OCI-LY1 (cell line): ENCODE measurements at regions not wholly inside any gene's neighbourhood (a gene's known extent, or its start where the extent isn't known, plus 50 kb on each side); places are given as distances from the start of the nearest gene placed in this dataset.

Experiments
- CTCF ChIP-seq: fragments of 200-600 bp; sonication (generic), shearing (Covaris generic); IDR thresholded peaks from 2 replicates; pipeline ENCODE4 v1.5.1; 2017; ENCODE audit warnings: mild to moderate bottlenecking, antibody characterized with exemption, low read length, moderate library complexity, mixed read lengths
- EZH2 ChIP-seq: fragments of 200-600 bp; sonication (generic), shearing (Covaris generic); IDR thresholded peaks from 2 replicates; pipeline ENCODE4 v1.8.0; 2017; ENCODE audit warnings: borderline replicate concordance, mixed run types, mild to moderate bottlenecking, antibody characterized with exemption, low read length, moderate library complexity, mixed read lengths

- TF ChIP-seq CTCF, result no peak
- TF ChIP-seq EZH2, result no peak
Observed at GRCh38 chr20:22652681-22653588, 68.6 kb upstream of the FOXA2 start.
